ENCODE measurements at regions not wholly inside any gene's neighbourhood (a gene's known extent, or its start where the extent isn't known, plus 50 kb on each side); places are given as distances from the start of the nearest gene placed in this dataset.

- no peak for TF ChIP-seq EP300 (IDR thresholded peaks at IDR 0.05; ENCODE audit: borderline replicate concordance in 1 of 2, low read depth in 1 of 2, low read length in 1 of 2)
- TF ChIP-seq CTCF (IDR thresholded peaks at IDR 0.05), result no peak
- no peak for TF ChIP-seq TAF1 (IDR thresholded peaks at IDR 0.05; ENCODE audit: borderline replicate concordance, low read depth, low read length)
- no peak for TF ChIP-seq ZBTB33 (IDR thresholded peaks at IDR 0.05; ENCODE audit: borderline replicate concordance, low read depth)
- no peak for TF ChIP-seq TEAD4 (IDR thresholded peaks at IDR 0.05; ENCODE audit: borderline replicate concordance, insufficient read depth)
Observed at GRCh38 chr2:104378853-104379374, 475.0 kb upstream of the POU3F3 start.
